Adrenal gland (tissue), 5 donors: ENCODE measurements at regions not wholly inside any gene's neighbourhood (a gene's known extent, or its start where the extent isn't known, plus 50 kb on each side); places are given as distances from the start of the nearest gene placed in this dataset.

Experiments used
- CTCF ChIP-seq, 6 experiments: fragments of 450-650 bp in 4 of 6; fragments of 200-600 bp in 2 of 6; sonication (generic) in 1 of 6; IDR thresholded peaks; 1 replicate in 5 of 6; 2 replicates in 1 of 6; pipeline versions ENCODE4 v1.5.1 to v1.8.0; 2016 to 2021; ENCODE audit warnings: antibody characterized with exemption in 6 of 6, mild to moderate bottlenecking in 2 of 6, moderate library complexity in 1 of 6
- POLR2A ChIP-seq, 2 donors: fragments of 450-650 bp; IDR thresholded peaks; one replicate each; pipeline ENCODE4 v1.6.1; 2017; ENCODE audit warnings: antibody characterized with exemption in 2 of 2, mild to moderate bottlenecking in 2 of 2, moderate library complexity in 1 of 2
- donor health status: DM: no; HTN: no; CAD: no.

DNA sequence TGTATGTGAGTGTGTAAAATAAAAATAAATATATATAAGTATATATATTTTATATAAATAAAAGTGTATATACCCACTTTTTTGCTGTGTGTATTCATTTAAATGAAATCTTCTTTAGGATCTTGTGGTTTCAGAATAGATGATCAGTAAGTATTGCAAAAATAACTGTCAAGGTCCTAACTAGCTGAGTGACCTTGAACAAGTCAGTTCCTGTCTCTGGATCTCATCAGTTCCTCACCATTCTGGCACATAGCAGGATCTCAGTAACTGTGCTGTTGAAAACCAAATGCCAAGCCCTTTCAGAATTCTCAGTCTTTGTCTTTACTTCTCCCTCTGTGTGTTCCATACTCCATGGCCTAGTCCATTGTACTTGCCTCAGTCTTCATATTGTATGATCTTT is 115.3 kb upstream of the CXCR4 start:
- no peak for TF ChIP-seq CTCF (IDR thresholded peaks at IDR 0.05)
- no peak for TF ChIP-seq POLR2A (IDR thresholded peaks at IDR 0.05)
